GM03348 (cell line): ENCODE measurements at regions not wholly inside any gene's neighbourhood (a gene's known extent, or its start where the extent isn't known, plus 50 kb on each side); places are given as distances from the start of the nearest gene placed in this dataset.

ENCODE experiments used
- DNase-seq: peaks from one replicate; pipeline ENCODE4 v3.0.0; 2012; ENCODE audit warnings: low spot score

DNA sequence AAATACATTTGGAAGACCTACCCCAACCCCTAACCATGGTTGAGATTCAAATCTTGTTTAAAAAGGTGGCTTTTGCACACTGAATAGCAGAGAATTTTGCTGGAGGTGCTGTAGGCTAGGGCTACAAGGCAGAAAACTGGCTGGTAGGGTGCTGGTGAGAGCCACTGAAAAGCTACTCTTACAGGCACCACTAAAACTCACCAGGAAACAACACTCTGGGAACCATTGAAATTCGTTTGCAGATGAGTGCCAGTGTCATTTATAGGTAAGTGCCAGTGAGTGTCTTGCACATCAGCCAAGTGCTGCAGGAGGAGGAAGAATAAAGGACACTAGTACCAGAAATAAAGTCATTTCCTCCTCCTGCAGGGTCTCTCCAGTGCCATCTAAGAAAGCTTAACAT, 610.2 kb downstream of the ZNF385D start:
- DNase-seq: no peak

DNA sequence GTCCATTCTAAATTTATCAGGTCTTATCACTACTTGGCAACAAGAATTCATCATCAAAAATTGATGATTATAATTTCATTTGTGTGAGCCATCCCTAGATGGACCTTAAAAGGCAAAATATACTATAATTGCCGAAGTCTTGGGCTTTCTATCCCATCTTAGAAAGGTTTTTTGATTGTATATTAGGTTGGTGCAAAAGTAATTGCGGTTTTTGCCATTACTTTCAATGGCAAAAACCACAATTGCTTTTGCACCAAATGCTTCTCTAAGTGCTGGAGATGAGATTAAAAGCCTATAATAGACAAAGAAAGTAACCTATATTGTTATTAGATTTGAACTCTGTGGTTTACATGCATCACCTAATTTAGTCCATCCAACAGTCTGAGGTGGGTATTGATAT, 612.9 kb downstream of the ZNF385D start:
- DNase-seq: no peak

DNA sequence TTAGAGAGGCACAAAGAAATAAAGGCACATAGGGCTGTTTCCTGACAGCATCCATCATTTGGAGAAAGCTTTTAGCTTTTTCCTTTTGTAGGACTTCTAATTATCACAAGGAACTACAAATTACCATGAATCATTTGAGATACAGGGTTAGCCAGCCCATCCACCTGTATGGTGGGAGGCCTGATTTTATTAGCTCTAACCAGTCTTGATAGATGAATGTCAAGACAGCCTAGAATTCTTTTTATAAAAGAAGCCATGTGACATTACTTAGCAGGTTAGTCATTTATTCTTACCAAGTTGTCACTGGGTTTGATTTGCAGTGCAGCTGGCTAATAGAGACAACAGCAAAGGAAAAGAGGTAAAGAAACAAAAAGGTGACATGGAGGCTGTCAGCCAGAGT, 618.1 kb downstream of the ZNF385D start:
- no peak for DNase-seq

DNA sequence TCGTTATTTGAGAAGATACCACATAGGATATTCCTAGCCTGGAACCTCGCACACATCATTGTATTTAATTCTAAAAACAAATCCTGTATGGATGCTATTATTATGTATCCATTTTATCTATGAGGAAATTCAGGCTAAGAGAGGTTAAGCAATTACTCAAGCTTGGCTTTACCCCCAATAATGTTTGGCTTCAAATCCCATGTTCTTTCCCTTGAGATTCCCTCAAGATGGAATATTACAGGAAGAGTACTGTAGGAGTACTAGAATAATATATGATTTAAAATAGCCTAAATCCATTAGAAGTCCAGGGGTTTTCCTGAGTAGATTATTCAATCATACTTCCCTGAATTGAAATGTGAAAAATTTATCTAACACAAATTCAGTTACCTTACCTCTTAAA, 630.2 kb downstream of the ZNF385D start:
- no peak for DNase-seq

DNA sequence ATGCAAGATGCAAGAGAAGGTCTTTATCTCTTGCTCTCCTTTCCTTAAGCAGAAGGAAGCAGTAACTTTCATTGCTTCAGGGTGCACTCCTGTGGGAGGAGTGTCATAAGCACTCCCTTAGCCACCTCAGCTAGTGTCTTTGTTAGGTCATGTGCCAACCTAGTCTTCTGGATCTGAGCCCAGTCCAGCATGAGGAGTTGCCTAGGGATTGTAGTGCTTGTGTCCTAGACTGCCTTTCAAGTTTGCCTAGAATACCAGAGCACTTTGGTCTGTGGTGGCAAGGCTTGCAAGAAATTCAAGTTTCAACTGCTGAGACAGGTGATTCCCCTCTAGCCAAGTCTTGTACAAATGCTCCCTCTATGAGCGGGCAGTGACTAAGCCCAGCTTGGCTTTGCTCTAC, 633.6 kb downstream of the ZNF385D start:
- no peak for DNase-seq

DNA sequence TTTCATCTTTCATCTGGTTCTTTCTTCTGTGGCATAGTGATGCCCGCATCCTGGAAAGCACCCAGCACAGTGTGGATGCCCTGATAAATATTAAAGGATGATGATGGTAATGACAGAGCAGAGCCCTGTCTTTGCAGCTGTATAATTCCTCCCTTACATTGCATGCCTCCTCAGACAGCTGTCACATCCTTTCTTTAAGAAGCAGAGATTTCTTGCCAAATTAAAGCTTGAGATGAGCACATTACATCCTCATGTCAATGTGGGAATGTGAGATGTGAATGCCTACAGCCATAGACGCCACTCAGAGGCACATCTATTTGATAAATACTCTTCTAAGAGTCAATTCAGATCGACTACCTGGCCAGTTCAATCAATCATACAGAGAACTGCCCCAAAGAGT, 642.0 kb downstream of the ZNF385D start:
- DNase-seq: no peak

DNA sequence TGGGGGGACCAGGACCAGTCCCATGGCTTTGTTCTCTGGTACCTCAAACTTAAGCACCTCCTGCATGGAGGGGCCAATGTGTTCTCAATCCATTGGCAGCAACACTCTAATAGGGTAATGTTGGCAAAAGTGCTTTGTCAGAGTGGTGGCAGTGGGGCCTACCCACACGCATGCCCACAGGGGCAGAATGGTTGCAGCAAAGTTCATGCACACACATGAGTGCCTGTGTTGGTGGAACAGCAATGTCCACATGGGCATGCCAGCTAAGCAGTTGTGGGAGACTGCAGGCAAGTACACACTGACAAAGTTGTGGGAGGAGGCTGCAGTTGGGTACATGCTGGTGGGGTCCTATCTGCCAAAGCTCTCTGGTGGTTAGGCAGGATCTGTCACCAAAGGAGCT, 645.2 kb downstream of the ZNF385D start:
- DNase-seq: no peak

DNA sequence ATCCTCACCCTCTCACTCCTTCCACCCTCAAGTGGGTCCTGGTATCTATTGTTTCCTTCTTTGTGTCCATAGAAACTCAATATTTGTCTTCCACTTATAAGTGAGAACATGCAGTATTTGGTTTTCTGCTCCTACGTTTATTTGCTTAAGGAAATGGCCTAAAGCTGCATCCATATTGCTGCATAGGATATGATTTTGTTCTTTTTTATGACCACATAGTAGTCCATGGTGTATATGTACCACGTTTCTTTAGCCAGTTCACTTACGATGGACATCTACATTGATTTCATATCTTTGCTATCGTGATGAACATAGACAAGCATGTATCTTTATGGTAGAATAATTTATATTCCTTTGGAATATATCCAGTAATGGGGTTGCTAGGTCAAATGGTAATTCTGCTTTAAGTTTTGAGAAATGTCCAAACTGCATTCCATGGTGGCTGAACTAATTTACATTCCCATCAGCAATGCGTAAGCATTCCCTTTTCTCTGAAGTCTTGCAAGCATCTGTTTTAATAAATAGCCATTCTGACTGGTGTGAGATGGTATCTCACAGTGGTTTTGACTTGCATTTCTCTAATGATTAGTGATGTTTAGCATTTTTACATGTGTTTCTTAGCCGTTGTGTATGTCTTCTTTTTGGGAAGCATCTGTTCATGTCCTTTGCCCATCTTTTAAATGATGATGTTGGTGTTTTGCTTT, 650.2 kb downstream of the ZNF385D start:
- DNase-seq: no peak

DNA sequence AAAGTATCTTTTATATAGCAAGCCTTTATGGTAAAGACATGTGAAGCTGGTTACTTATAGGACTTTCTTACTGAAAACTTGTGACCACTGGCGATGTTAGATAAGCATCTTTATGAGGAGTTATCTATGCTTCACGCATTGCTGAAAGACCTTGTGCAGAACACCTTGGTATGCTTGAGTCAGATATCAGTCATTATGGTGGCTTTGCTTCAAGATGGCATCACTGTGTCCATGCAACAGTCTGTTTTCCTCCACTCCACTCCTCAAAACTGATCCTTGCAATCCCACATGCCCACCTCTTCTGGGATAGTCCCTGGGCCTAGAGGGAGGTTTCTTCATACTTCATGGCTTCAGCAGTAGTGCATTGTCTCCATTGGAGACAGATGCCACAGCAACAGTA, 656.3 kb downstream of the ZNF385D start:
- no peak for DNase-seq

DNA sequence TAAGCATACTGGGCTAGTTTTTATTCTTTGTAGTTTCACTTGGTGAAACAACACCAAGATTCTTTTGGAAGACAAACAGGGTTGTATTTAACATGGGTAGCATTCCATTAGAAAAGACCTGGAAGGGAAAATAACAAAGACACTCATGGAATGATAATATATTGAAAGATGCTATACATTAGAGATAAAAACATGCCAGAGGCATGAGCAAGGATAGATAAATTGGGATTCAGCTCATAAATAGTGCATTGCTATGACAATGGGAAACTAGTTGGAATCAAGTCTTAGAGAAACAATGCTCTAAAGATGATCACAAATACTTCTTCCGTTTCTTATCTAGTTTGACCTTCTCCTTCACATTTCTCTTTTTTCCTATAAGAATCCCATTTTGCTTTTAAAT, 677.4 kb downstream of the ZNF385D start:
- DNase-seq: no peak

DNA sequence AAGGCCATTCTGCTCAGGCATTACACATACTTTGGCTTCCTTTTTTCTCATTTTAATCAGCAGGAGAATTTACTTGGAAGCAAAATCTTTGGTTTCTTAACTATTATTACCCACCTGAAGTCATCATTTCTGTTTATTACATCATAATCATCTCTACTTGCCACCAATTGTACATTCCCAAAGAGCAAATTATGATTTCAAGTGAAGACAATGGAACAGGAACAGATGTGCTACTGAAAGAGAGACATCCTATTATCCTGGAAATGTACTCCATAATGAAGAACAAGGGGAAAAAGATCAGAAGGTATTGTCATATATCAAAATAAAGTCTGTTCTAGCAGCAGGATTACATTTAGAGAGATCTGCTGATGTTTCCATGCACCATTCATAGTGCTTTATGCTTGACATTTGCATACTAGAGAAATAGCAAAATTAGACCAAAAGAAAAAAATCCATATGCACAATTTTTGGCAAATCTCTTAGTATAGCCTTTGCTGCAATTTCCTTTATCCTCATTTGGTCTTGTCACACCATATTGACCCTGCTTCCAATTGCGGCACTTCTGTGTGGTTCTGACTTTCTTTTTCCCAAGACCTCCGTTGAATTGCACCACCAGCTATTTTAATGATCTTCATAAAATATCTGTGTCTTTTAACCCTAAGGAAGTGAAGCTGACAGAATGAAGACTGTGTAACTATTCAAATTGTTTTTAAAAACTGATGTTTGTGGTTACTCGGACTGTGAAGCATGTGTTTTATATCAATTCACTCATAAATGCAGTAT, 683.8 kb downstream of the ZNF385D start:
- DNase-seq: no peak

DNA sequence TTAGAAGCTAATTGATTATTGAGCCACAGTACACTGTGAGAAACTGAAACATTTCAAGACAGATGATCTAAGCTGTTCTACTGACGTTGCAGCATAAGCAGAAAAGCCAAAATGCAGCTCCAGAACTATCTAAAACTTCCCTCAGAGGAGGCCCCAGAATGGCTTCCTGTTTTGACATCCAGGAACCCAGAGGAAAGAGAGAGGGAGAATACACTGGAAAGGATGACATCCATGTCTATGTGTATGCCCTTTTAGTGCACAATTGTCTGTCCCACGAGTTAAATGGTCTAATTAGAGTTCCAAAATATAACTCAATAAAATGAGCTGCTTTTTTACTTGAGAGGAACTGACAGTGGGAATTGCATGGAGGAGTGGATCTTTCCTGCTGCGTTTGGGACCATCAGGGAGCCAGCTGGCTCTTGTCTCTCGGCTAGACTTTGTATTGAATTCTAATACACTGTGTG, 688.1 kb downstream of the ZNF385D start:
- peak; percentile 17 for DNase-seq

DNA sequence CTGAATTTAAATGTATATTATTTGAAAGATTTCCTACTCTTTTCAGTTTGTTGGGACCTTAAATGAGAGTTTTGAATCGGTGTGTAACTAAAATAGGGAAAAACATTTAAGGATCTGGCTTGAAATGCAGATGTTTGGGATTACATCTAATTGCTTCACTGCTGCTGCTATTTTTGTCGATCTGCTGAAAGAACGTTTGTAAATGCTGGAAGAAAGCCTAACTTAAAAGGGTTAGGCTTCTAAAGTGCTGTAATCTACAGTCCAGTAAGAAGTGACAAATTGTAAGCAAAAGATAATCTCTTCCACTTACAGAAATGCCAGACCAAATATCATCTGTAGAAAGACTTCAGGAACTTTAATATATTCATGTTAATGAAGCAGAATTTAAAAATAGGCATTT, 691.6 kb downstream of the ZNF385D start:
- DNase-seq: peak; percentile 42

DNA sequence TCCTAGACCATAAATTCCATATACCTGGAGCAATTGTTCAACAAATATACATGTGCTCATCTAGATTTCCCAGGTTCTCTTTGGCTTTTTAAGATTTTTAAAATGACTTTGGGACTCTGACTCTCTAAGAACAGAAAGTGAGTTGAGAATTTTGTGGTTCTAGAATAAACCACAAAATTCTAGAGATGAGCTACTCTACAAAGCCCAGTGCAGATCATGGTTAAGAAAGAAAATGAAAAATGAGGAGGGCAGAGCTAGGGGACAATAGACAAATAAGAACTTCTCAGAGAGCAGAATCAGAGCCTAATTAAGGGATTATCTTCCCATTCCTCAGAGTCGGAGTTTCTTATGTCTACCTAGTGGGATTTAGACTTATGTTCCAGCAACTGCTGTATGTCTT, 694.7 kb downstream of the ZNF385D start:
- DNase-seq: no peak

DNA sequence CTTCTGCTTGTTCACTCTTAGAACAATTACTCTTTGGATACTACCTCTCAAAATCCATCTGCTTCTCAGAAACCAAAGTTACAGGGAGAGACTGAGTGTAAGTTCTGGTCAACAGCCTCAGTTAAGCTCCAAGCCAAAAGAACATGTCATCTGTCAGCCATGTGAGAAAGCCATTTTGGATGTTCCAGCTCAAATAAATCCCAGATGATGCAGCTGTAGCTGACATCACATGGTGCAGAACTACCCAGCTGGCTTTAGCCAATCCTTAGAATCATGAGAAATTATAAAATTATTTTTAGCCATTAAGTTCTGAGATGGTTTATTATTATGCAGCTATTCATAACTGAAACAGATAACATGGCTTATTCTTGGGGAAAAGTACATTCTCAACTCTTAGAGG, 696.0 kb downstream of the ZNF385D start:
- no peak for DNase-seq

DNA sequence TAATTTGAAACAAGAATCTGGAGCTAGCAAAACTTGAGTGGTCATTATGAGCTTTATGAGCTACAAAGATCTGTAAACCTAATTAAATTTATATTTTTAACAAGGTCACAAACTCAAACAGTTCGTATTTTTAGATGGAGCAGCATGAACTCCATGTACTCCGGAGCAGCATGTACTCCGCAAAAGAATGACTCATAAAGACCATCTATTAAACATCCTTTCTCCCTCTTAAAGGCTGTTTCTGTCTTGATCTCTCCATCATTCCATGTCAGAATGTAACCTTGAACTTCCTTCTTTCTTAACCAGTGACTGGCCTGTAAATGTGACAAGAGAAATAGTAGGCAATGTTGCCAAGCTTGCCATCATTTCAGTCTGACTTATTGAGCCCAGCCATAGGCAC, 696.9 kb downstream of the ZNF385D start:
- no peak for DNase-seq

DNA sequence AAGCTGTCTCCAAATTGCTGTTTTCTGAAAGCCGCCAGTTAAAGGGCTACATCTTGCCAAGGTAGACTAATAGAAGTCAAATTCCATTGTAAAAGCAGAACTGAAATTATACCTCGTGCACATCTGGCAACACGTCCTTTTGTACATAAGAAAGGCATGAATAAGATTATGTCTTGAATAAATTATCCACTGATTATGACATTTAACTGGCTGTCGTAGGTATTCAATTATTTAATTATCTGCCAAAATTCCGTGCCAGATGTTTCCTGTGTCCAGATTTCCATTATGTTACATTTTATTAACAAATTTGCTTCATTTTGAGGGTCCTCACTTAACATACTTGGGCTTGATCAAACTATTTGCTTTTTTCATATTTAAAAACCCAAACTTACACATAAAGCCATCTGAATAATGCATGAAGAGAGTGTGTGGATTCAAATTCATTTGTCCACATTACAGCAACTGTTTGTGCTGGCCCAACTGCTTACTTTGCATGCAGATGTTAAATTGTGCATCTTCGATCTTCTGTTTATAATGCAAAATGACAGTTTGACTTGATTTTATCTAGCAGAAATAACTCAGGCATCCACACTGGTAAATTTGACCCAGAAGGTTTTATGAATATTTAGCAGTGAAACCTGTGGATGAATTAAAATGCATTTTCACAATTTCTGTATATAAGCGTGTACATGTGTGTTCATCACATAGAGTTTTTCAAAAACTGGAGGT, 701.5 kb downstream of the ZNF385D start:
- DNase-seq: no peak

DNA sequence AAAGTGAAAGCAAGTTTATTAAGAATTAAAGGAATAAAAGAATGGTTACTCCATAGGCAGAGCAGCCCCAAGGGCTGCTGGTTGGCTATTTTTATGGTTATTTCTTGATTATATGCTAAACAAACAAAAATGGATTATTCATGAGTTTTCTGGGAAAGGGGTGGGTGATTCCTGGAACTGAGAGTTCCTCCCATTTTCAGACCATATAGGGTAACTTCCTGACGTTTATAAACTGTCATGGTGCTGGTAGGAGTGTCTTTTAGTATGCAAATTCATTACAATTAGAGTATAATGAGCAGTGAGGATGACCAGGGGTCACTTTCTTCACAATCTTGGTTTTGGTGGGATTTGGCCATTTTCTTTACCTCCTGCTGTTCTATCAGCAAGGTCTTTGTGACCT, 707.9 kb downstream of the ZNF385D start:
- no peak for DNase-seq

DNA sequence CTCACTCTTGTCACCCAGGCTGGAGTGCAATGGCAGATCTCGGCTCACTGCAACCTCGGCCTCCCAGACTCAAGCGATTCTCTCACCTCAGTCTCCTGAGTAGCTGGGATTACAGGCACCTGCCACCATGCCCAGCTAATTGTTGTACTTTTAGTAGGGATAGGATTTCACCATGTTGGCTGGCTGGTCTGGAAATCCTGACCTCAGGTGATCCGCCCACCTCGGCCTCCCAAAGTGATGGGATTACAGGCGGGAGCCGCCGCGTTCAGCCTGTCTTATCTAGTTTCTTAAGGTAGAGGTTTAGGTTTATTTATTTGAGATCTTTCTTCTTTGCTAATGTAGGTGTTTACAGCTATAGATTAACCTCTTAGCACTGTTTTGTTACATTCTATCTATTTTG, 708.8 kb downstream of the ZNF385D start:
- DNase-seq: no peak

DNA sequence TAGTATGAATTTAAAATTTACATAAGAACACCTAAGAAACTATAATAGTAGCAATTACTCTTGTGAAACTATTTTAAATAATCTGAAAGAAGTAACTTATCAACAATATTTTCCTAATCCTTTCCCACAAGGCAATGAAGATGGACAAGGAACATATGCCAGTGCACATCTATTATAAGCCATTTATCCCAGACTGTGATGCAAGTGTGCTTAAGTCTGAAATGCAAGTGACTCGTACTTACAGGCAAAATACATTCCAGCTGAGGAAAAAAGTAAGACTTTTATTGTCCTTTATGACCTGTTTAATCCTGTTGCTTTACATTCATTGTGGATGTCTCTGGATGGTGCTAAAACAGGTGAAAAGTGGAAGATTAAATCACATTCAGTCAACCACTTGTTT, 709.4 kb downstream of the ZNF385D start:
- peak; percentile 5 for DNase-seq

DNA sequence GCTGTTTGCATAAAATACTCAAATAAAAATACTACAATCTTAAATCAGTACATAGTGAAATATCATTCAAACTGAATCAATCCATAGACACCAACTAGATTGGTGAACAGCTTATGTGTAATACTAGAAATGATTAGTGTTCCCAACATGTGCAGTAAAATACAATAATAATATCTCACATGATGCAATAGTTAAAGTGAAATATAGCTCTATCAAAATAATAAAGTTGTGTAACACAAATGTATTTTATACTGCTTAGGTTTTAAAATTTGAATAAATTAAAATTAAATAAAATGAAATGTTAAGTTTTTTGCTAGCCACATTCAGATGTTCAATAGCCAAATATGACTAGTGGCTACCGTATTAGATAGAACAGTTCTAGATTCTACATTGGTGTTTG, 714.1 kb downstream of the ZNF385D start:
- DNase-seq: no peak

DNA sequence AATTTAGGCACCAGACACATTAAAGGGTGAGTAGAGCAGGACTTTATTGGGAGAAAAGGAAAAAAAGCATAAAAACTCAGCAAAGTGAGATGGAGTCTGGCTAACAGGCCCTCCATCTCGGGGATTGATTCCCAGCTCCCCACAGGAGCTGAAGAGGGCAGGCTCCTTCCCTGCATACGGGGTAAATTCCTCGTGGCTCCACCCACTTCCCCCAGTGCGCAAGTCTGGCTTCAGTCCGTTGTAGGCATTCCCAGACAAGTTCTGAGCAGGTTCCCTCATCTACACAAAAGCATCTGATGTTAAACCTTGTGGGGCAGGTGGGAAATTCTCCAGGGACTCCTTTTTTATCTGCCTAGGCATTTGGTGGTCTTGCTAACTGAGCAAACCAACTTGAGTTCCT, 722.6 kb downstream of the ZNF385D start:
- DNase-seq: no peak

DNA sequence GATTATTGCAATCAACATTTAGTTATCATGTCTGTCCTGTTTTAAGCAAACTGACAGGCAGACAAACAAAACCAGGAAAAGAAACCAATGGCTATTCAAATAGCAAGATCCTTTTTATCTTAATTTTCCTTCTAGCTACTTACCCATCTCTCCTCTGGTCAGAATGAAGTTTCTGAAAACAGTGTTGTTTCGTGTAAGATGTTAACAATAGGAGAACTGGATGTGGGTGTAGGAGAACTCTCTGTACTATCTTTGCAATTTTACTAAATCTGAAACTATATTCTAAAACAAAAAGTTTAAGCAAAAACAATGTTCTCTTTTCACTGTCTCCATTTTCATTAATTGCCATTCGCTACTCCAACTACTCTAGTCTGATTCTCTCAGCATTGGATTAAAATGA, 726.4 kb downstream of the ZNF385D start:
- no peak for DNase-seq
